HCT116 (cell line): ENCODE measurements at regions not wholly inside any gene's neighbourhood (a gene's known extent, or its start where the extent isn't known, plus 50 kb on each side); places are given as distances from the start of the nearest gene placed in this dataset.

Experiments used
- ATAC-seq: fragments of 200-7000 bp; cut with Tn5 transposase; 2 replicates; pipeline ENCODE4 v1.9.1; 2020; ENCODE audit warnings: mild to moderate bottlenecking, moderate library complexity
- BruUV-seq: library from RNA; stranded (reverse); fragments of 400-500 nt; replicated peaks from 2 replicates; lab custom pipeline; 2021; lab: Mats Ljungman, UMichigan
- CTCF ChIA-PET: fragments of 300-600 bp; sonication (Branson Sonifier 250); formaldehyde crosslinking; loops from one replicate; lab custom pipeline; 2021; ENCODE audit warnings: antibody characterized with exemption; lab: Charles Lee
- POLR2A ChIA-PET: fragments of 300-600, 350-600 bp; sonication (Branson Sonifier 250); formaldehyde crosslinking; loops from one replicate; lab custom pipeline; 2021; ENCODE audit warnings: antibody characterized with exemption; lab: Charles Lee
- RAD21 ChIA-PET, 2 experiments: fragments of 300-600 bp; sonication (Branson Sonifier 250); formaldehyde crosslinking; loops; one replicate each; lab custom pipeline; 2023; ENCODE audit warnings: low total read pairs in 2 of 2; ENCODE audit not compliant: uncharacterized antibody in 2 of 2, unreplicated experiment in 2 of 2, low non-redundant PET in 1 of 2; lab: Charles Lee
- DNase-seq: peaks from one replicate; pipeline ENCODE4 v3.0.0-alpha.2; 2010; ENCODE audit warnings: low read depth, low spot score
- H2AFZ ChIP-seq: fragments of 200-600 bp; shearing (Covaris generic), sonication (generic); 2 replicates; pipeline ENCODE4 v1.6.1; 2017; ENCODE audit warnings: low read depth, mixed run types, mixed read lengths, antibody characterized with exemption, low read length; ENCODE audit not compliant: poor library complexity, severe bottlenecking
- H3K27ac ChIP-seq: 2 replicates; pipeline ENCODE4 v1.5.1; 2012; ENCODE audit warnings: low read depth, low read length
- H3K27me3 ChIP-seq: fragments of 200-600 bp; sonication (generic); 2 replicates; pipeline ENCODE4 v1.6.1; 2016; ENCODE audit warnings: mixed run types, low read length, mixed read lengths; ENCODE audit not compliant: insufficient read depth
- H3K36me3 ChIP-seq, 2 experiments: fragments of 200-500 bp in 1 of 2; fragments of 200-600 bp in 1 of 2; sonication (Bioruptor generic) in 1 of 2; sonication (generic) in 1 of 2; 2 replicates each; pipeline versions ENCODE4 v1.5.1 to v1.6.1; 2014 to 2016; ENCODE audit warnings: low read length in 2 of 2, inconsistent platforms in 1 of 2, mixed read lengths in 1 of 2, mixed run types in 1 of 2; ENCODE audit not compliant: insufficient read depth in 2 of 2, control insufficient read depth in 1 of 2
- H3K4me1 ChIP-seq, 2 experiments: fragments of 200-600 bp in 1 of 2; sonication (generic) in 1 of 2; 2 replicates each; pipeline versions ENCODE4 v1.5.1 to v1.6.1; 2012 to 2017; ENCODE audit warnings: low read length in 2 of 2, inconsistent platforms in 1 of 2, mild to moderate bottlenecking in 1 of 2, mixed read lengths in 1 of 2, mixed run types in 1 of 2, moderate library complexity in 1 of 2; ENCODE audit not compliant: insufficient read depth in 2 of 2, control insufficient read depth in 1 of 2
- H3K4me2 ChIP-seq: fragments of 200-600 bp; sonication (generic); 2 replicates; pipeline ENCODE4 v1.6.1; 2017; ENCODE audit warnings: mixed run types, low read length, mixed read lengths
- H3K4me3 ChIP-seq, 2 experiments: fragments of 200-600 bp in 1 of 2; sonication (generic) in 1 of 2; replicated peaks in 1 of 2; 2 replicates each; pipeline ENCODE4 v1.5.1; 2011 to 2016; ENCODE audit warnings: low read length in 2 of 2, control low read depth in 1 of 2, low read depth in 1 of 2, mild to moderate bottlenecking in 1 of 2, mixed read lengths in 1 of 2, mixed run types in 1 of 2
- H3K79me2 ChIP-seq: fragments of 200-600 bp; sonication (generic); 2 replicates; pipeline ENCODE4 v1.6.1; 2017; ENCODE audit warnings: mild to moderate bottlenecking, mixed run types, low read length, moderate library complexity, mixed read lengths; ENCODE audit not compliant: insufficient read depth
- H3K9ac ChIP-seq: fragments of 200-600 bp; sonication (generic); 2 replicates; pipeline ENCODE4 v1.6.1; 2016; ENCODE audit warnings: low read length, mixed read lengths
- H3K9me2 ChIP-seq: fragments of 200-600 bp; sonication (generic), shearing (Covaris generic); 2 replicates; pipeline ENCODE4 v1.6.1; 2017; ENCODE audit warnings: mixed run types, mild to moderate bottlenecking, moderate library complexity; ENCODE audit not compliant: insufficient read depth
- H3K9me3 ChIP-seq, 2 experiments: fragments of 200-500 bp in 1 of 2; fragments of 200-600 bp in 1 of 2; sonication (Bioruptor generic) in 1 of 2; sonication (generic) in 1 of 2; 2 replicates each; pipeline ENCODE4 v1.6.1; 2014 to 2017; ENCODE audit warnings: low read length in 2 of 2, mixed read lengths in 2 of 2, inconsistent platforms in 1 of 2, low read depth in 1 of 2, mild to moderate bottlenecking in 1 of 2, mixed run types in 1 of 2, moderate library complexity in 1 of 2; ENCODE audit not compliant: control insufficient read depth in 1 of 2, insufficient read depth in 1 of 2
- H4K20me1 ChIP-seq: fragments of 200-600 bp; sonication (generic), shearing (Covaris generic); 2 replicates; pipeline ENCODE4 v1.6.1; 2017; ENCODE audit warnings: mixed run types, mild to moderate bottlenecking, moderate library complexity; ENCODE audit not compliant: insufficient read depth
- CBX3 ChIP-seq: IDR thresholded peaks from 2 replicates; pipeline ENCODE4 v1.6.1; 2012; ENCODE audit warnings: low read depth
- ELF1 ChIP-seq: IDR thresholded peaks from 2 replicates; pipeline ENCODE4 v1.6.1; 2012; ENCODE audit warnings: low read depth, borderline replicate concordance
- EZH2 ChIP-seq: fragments of 200-600 bp; sonication (generic); IDR thresholded peaks from 2 replicates; pipeline ENCODE4 v1.6.1; 2017; ENCODE audit warnings: antibody characterized with exemption, mixed run types
- FOSL1 ChIP-seq: IDR thresholded peaks from 2 replicates; pipeline ENCODE4 v1.6.1; 2012; ENCODE audit warnings: low read depth
- JUND ChIP-seq: IDR thresholded peaks from 2 replicates; pipeline ENCODE4 v1.6.1; 2012
- SIN3A ChIP-seq: IDR thresholded peaks from 2 replicates; pipeline ENCODE4 v1.6.1; 2012; ENCODE audit warnings: low read depth
- SP1 ChIP-seq: IDR thresholded peaks from 2 replicates; pipeline ENCODE4 v1.6.1; 2012; ENCODE audit warnings: low read depth
- TCF7L2 ChIP-seq: IDR thresholded peaks from 2 replicates; pipeline ENCODE4 v1.7.0; 2011; ENCODE audit warnings: borderline replicate concordance, inconsistent platforms; ENCODE audit not compliant: insufficient read depth, insufficient read length; ENCODE audit errors: extremely low read depth
- ZFX ChIP-seq: fragments of 450-650 bp; IDR thresholded peaks from 2 replicates; pipeline ENCODE4 v1.6.1; 2017
- intact Hi-C: fragments of 100-400 bp; cut with micrococcal nuclease; formaldehyde crosslinking; loops from 2 replicates; pipeline ENCODE4 v1.10.0; 2022
- TF ChIP-seq, protein P1 (sequence below), 3 experiments: fragments of 200-600 bp in 1 of 3; sonication (generic) in 1 of 3; IDR thresholded peaks in 2 of 3; conservative IDR thresholded peaks in 1 of 3; 2 replicates each; pipeline ENCODE4 v1.5.1; 2012 to 2017; ENCODE audit warnings: low read depth in 2 of 3, low read length in 2 of 3, antibody characterized with exemption in 1 of 3, borderline replicate concordance in 1 of 3, control low read depth in 1 of 3, mild to moderate bottlenecking in 1 of 3, mixed read lengths in 1 of 3, mixed run types in 1 of 3, moderate library complexity in 1 of 3; ENCODE audit not compliant: insufficient read depth in 1 of 3
- TF ChIP-seq, protein P2 (sequence below): IDR thresholded peaks from 2 replicates; pipeline ENCODE4 v1.6.1; 2012
- TF ChIP-seq, protein P3 (sequence below): IDR thresholded peaks from 2 replicates; pipeline ENCODE4 v1.6.1; 2011; ENCODE audit warnings: mild to moderate bottlenecking, low read length, moderate library complexity; ENCODE audit not compliant: insufficient replicate concordance; ENCODE audit errors: extremely low read depth
- TF ChIP-seq, protein P4 (sequence below): IDR thresholded peaks from 2 replicates; pipeline ENCODE4 v1.6.1; 2012; ENCODE audit warnings: low read depth

DNA sequence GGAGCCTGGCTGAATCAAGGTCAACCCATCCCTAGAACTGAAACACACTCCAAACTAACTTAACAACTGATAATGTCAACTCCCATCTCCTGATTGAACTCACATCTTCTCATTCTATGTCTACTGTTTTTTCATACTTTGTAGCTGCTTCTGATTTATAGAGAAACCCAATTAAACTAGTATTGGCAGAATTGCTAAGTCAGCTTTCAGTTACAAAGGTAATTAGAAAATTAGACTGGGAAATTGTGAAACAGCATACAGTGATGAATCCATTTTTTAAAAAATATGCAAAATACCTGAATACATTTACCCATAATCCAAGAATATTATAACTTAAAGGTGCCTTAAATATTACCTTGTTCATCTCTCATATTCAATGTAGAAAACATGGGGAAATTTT lies 535.2 kb upstream of the CLINT1 start:
- Histone ChIP-seq H3K36me3 (no peaks in the 10 kb centered on the region), H3K4me2 (no peak overlapping the region), H3K9ac (no peak overlapping the region), H3K27ac (no peak overlapping the region), H3K4me3 (no peak overlapping the region), H2AFZ (no peak overlapping the region), H3K9me3 (no peaks in the 10 kb centered on the region), H3K27me3 (peaks cover 18% of the 10 kb centered on the region; the same call in 1 of the 2 replicates), H4K20me1 (no peaks in the 10 kb centered on the region), H3K79me2 (no peaks in the 10 kb centered on the region), H3K4me1 (no peaks in the 10 kb centered on the region; a peak in 1 of 4 replicates), H3K9me2 (no peaks in the 10 kb centered on the region)
- RAD21 ChIA-PET: no interaction called here
- POLR2A ChIA-PET: no interaction called here
- no peak for DNase-seq
- TF ChIP-seq CBX3: no peak
- TF ChIP-seq EZH2: no peak
- no peak for TF ChIP-seq FOSL1
- TF ChIP-seq, protein P1, sequence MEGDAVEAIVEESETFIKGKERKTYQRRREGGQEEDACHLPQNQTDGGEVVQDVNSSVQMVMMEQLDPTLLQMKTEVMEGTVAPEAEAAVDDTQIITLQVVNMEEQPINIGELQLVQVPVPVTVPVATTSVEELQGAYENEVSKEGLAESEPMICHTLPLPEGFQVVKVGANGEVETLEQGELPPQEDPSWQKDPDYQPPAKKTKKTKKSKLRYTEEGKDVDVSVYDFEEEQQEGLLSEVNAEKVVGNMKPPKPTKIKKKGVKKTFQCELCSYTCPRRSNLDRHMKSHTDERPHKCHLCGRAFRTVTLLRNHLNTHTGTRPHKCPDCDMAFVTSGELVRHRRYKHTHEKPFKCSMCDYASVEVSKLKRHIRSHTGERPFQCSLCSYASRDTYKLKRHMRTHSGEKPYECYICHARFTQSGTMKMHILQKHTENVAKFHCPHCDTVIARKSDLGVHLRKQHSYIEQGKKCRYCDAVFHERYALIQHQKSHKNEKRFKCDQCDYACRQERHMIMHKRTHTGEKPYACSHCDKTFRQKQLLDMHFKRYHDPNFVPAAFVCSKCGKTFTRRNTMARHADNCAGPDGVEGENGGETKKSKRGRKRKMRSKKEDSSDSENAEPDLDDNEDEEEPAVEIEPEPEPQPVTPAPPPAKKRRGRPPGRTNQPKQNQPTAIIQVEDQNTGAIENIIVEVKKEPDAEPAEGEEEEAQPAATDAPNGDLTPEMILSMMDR (IDR thresholded peaks at IDR 0.05 in 2 of 3, conservative IDR thresholded peaks at IDR 0.05 in 1 of 3; ENCODE audit: borderline replicate concordance in 1 of 3, insufficient read depth in 1 of 3, low read depth in 2 of 3, low read length in 2 of 3): no peak
- no peak for TF ChIP-seq ELF1
- TF ChIP-seq SP1: no peak
- TF ChIP-seq JUND: no peak
- TF ChIP-seq ZFX: no peak
- TF ChIP-seq, protein P2, sequence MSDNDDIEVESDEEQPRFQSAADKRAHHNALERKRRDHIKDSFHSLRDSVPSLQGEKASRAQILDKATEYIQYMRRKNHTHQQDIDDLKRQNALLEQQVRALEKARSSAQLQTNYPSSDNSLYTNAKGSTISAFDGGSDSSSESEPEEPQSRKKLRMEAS: no peak
- TF ChIP-seq, protein P3, sequence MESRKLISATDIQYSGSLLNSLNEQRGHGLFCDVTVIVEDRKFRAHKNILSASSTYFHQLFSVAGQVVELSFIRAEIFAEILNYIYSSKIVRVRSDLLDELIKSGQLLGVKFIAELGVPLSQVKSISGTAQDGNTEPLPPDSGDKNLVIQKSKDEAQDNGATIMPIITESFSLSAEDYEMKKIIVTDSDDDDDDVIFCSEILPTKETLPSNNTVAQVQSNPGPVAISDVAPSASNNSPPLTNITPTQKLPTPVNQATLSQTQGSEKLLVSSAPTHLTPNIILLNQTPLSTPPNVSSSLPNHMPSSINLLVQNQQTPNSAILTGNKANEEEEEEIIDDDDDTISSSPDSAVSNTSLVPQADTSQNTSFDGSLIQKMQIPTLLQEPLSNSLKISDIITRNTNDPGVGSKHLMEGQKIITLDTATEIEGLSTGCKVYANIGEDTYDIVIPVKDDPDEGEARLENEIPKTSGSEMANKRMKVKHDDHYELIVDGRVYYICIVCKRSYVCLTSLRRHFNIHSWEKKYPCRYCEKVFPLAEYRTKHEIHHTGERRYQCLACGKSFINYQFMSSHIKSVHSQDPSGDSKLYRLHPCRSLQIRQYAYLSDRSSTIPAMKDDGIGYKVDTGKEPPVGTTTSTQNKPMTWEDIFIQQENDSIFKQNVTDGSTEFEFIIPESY: no peak
- no peak for TF ChIP-seq TCF7L2
- TF ChIP-seq SIN3A: no peak
- TF ChIP-seq, protein P4, sequence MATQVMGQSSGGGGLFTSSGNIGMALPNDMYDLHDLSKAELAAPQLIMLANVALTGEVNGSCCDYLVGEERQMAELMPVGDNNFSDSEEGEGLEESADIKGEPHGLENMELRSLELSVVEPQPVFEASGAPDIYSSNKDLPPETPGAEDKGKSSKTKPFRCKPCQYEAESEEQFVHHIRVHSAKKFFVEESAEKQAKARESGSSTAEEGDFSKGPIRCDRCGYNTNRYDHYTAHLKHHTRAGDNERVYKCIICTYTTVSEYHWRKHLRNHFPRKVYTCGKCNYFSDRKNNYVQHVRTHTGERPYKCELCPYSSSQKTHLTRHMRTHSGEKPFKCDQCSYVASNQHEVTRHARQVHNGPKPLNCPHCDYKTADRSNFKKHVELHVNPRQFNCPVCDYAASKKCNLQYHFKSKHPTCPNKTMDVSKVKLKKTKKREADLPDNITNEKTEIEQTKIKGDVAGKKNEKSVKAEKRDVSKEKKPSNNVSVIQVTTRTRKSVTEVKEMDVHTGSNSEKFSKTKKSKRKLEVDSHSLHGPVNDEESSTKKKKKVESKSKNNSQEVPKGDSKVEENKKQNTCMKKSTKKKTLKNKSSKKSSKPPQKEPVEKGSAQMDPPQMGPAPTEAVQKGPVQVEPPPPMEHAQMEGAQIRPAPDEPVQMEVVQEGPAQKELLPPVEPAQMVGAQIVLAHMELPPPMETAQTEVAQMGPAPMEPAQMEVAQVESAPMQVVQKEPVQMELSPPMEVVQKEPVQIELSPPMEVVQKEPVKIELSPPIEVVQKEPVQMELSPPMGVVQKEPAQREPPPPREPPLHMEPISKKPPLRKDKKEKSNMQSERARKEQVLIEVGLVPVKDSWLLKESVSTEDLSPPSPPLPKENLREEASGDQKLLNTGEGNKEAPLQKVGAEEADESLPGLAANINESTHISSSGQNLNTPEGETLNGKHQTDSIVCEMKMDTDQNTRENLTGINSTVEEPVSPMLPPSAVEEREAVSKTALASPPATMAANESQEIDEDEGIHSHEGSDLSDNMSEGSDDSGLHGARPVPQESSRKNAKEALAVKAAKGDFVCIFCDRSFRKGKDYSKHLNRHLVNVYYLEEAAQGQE: no peak
- CTCF ChIA-PET: no interaction called here
- ATAC-seq: no peak
- no TSS peak for BruUV-seq
- intact Hi-C loops: no loop called here
